Heart left ventricle (tissue), 13 donors: ENCODE measurements at regions not wholly inside any gene's neighbourhood (a gene's known extent, or its start where the extent isn't known, plus 50 kb on each side); places are given as distances from the start of the nearest gene placed in this dataset.

Experiments used
- CTCF ChIP-seq, 12 donors: fragments of 200-600 bp; sonication (generic) in 4 of 12; IDR thresholded peaks; one replicate each; pipeline versions ENCODE4 v1.5.0 to v1.8.0; 2018 to 2022; ENCODE audit warnings: antibody characterized with exemption in 12 of 12, mild to moderate bottlenecking in 5 of 12
- POLR2A ChIP-seq, 2 donors: fragments of 450-650 bp; IDR thresholded peaks; one replicate each; pipeline ENCODE4 v1.6.1; 2017; ENCODE audit warnings: antibody characterized with exemption in 2 of 2, mild to moderate bottlenecking in 2 of 2, moderate library complexity in 2 of 2
- donor health status: ischemic (EF 13 %, LVEDD 7.1; RV severe dilation, severe dysfunction).
- donor health status: DM: no; HTN: yes; CAD: no.
- donor health status: DM: no; HTN: no; CAD: no.
- donor health status: ischemic (EF 25% LVEDD 6.9; RV normal size, moderate dysfunction).
- donor health status: ischemic (EF 25% LVEDD 5.7; RV mildly dilated, moderate dysfunction).
- donor health status: ischemic (EF 35%, LVEDD 5.7; RV mildly dilated, moderate dysfunction).
- donor health status: nonischemic (EF 11% LVEDD 7.7; RV severe dilation, severe dysfunction).
- donor health status: DM: yes; HTN: yes; CAD: no.
- donor health status: PGD.
- donor health status: ischemic (EF 29% LVEDD 5.4; RV normal size, mild dysfunction).
- donor health status: nonischemic (EF 23%, LVEDD 6.1; RV moderate dilation, normal function).

- no peak for TF ChIP-seq CTCF (IDR thresholded peaks at IDR 0.05)
- no peak for TF ChIP-seq POLR2A (IDR thresholded peaks at IDR 0.05)
Observed at GRCh38 chr5:17398431-17398830, 99.6 kb upstream of the TAF11L2 start.
